Activated T-cell treated with anti-CD3 and anti-CD28 coated beads, Interleukin-2, amount 50 U/mL, for 4 hours (primary cell): ENCODE measurements at regions not wholly inside any gene's neighbourhood (a gene's known extent, or its start where the extent isn't known, plus 50 kb on each side); places are given as distances from the start of the nearest gene placed in this dataset.
A peak's percentile ranks its signal among the peaks of the same experiment; 100 is the strongest.
"Not testable (repeated sequence)": the region's sequence is repeated elsewhere in the genome, so short reads cannot be mapped to it uniquely, and the experiment has no call there.

Source experiments
- ATAC-seq, 2 donors: fragments of 200-7000 bp; cut with Tn5 transposase; one replicate each; pipeline ENCODE4 v1.10.0; 2021
- DNase-seq: peaks from one replicate; pipeline ENCODE4 v3.0.0-alpha.2; 2020
- H3K27me3 Mint-ChIP-seq: one replicate; pipeline ENCODE4 v1.8.0; 2021; ENCODE audit warnings: low read depth, mixed read lengths
- H3K36me3 Mint-ChIP-seq: one replicate; pipeline ENCODE4 v1.8.0; 2022; ENCODE audit warnings: mixed read lengths; ENCODE audit not compliant: insufficient read depth
- H3K4me1 Mint-ChIP-seq: one replicate; pipeline ENCODE4 v1.8.0; 2021; ENCODE audit warnings: low read depth, mixed read lengths
- H3K4me3 Mint-ChIP-seq: one replicate; pipeline ENCODE4 v1.8.0; 2021; ENCODE audit warnings: mild to moderate bottlenecking, moderate library complexity, mixed read lengths
- H3K9me3 Mint-ChIP-seq: one replicate; pipeline ENCODE4 v1.8.0; 2021; ENCODE audit warnings: mixed read lengths

DNA sequence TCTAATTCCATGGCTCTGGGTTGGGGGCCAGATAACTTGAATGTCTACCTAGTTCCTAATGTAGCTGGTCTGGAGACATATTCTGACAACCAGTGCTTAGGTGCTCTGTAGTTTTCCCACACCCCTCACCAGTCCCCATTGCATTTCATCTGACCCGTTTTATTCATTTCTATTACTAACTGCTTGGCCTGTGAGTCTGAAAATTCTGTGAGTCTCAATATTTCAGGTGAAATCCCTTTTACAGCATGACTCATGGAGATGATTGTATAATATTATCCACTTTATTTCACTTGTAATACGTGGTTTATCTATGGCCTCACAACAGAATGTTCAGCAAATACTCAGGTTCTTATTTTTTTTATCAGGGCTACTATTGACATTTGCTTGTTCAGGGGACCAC is 103.7 kb upstream of the UGP2 start:
- no peaks in the 10 kb centered on the region for H3K9me3 Mint-ChIP-seq
- H3K4me1 Mint-ChIP-seq, result no peaks in the 10 kb centered on the region
- H3K4me3 Mint-ChIP-seq, result no peak overlapping the region
- no peaks in the 10 kb centered on the region for H3K36me3 Mint-ChIP-seq
- H3K27me3 Mint-ChIP-seq, result peaks cover under 1% of the 10 kb centered on the region
- ATAC-seq (peak; percentile 18 to 23), DNase-seq (no peak)

DNA sequence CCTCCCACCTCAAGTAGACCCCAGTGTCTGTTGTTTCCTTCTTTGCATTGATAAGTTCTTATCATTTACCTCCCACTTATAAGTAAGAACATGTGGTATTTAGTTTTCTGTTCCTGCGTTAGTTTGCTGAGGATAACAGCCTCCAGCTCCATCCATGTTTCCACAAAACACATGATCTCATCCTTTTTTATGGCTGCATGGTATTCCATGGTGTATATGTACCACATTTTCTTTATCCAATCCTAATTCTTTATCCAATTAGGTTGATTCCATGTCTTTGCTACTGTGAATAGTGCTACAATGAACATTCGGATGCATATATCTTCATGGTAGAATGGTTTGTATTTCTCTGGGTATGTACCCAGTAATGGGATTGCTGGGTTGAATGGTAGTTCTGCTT is 102.5 kb upstream of the UGP2 start:
- not testable (repeated sequence) for H3K9me3 Mint-ChIP-seq, H3K4me1 Mint-ChIP-seq, H3K4me3 Mint-ChIP-seq, H3K36me3 Mint-ChIP-seq, ATAC-seq, DNase-seq, H3K27me3 Mint-ChIP-seq

DNA sequence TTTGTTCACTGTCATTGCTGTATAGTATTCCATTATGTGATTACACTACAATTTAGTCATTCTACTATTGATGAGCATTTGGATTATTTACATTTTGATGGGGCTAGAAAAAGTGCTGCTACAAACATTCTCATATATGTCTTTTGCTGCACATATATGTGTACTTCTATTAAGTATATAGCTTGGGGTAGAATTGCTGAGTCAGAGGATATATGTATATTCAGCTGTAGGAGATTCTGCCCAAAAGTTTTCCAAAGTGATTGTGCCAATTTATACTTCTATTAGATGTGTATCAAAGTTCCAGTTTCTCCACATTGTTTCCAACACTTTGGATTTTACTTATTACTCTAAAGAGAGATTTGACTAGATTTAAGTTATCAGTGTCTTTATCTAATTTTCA is 101.7 kb upstream of the UGP2 start:
- H3K4me3 Mint-ChIP-seq, result no peak overlapping the region
- no peaks in the 10 kb centered on the region for H3K9me3 Mint-ChIP-seq
- H3K27me3 Mint-ChIP-seq, result peaks cover 1% of the 10 kb centered on the region
- DNase-seq (no peak), ATAC-seq (no peak)
- H3K4me1 Mint-ChIP-seq, result no peaks in the 10 kb centered on the region
- H3K36me3 Mint-ChIP-seq, result no peaks in the 10 kb centered on the region

DNA sequence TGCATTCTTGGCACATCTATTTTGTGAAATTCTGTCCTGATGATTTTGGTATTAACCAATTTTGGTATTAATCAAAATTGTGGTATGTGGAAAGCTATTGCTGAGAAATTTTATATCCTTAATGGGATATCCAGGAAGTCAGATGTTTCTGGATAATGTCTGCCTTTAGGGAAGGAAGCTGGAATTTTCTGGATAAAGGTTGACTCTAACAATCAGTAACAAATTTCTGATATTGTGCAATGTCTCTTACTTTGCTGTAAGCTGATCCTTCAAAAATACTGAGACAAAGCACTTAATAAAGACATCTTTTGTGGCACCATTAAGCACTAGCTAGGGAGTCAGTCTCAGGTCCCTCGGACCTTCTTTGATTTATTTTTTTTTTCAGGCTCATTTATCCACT is 100.8 kb upstream of the UGP2 start:
- Mint-ChIP-seq H3K9me3 (no peaks in the 10 kb centered on the region), H3K36me3 (no peaks in the 10 kb centered on the region), H3K4me3 (no peak overlapping the region), H3K4me1 (no peaks in the 10 kb centered on the region), H3K27me3 (peaks cover 1% of the 10 kb centered on the region)
- no peak for ATAC-seq
- DNase-seq, result no peak

- H3K4me3 Mint-ChIP-seq, result no peak overlapping the region
- no peak for DNase-seq
- peaks cover 9% of the 10 kb centered on the region for H3K9me3 Mint-ChIP-seq
- peaks cover 1% of the 10 kb centered on the region for H3K27me3 Mint-ChIP-seq
- no peak for ATAC-seq
- H3K36me3 Mint-ChIP-seq, result no peaks in the 10 kb centered on the region
- H3K4me1 Mint-ChIP-seq, result no peaks in the 10 kb centered on the region
Observed at GRCh38 chr2:63741884-63742579, 99.7 kb upstream of the UGP2 start.

DNA sequence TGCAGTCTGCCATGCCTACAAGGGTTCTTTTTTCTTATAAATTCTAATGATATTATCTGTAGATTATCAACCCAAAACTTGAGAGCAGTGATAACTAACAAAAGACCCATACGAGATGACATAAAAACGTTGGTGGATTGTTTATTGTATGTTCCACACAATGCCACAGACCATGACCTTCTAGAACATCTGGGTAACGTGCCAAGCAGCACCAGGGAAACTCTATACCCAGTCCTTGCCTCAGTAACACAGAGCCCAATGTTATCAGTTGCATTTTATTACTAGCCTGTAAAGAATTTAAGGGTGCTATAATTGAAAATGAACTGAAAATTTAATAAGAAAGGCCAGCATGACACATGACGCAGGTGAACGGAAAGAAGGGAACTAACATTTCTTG is 99.1 kb upstream of the UGP2 start:
- ATAC-seq (no peak), DNase-seq (no peak)
- H3K4me1 Mint-ChIP-seq, result no peaks in the 10 kb centered on the region
- H3K36me3 Mint-ChIP-seq, result no peaks in the 10 kb centered on the region
- peaks cover 3% of the 10 kb centered on the region for H3K27me3 Mint-ChIP-seq
- no peak overlapping the region for H3K4me3 Mint-ChIP-seq
- H3K9me3 Mint-ChIP-seq, result peaks cover 13% of the 10 kb centered on the region

DNA sequence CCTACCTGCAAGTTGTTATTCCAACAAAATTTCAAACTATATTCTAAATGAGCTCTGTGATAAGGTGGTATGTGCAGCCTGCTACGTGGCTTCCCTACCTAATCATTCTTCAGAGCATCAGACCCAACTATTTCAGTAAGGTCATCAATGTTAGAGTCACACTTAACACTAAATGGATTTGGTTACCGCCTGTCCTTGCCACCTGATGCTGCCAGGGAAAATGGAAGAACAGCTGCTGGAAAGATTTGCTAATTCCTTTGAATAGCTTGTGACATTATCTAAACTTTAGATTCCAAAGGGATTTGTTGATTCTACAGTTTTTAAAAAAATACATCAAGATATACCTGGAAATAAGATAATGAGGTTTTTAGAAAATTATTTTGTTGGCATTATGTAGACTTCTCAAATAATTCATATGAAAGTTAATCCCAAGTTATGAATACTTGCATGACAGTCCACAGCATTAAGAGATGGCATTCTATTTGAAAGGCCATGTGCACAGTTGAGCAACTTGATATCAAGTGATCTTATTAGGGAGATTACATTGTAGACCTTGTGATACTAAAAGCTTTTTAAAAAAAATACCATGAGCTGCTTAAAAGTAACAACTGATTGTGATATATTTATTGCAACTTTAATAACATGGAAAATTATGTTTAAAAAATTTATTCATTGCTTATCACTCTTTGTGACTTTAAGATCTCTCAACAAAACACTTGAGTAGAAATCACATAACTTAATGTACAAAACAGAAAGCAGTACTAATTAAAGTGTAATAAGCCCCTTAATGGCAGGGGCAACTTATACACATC is 98.3 kb upstream of the UGP2 start:
- no peak for DNase-seq
- H3K4me1 Mint-ChIP-seq, result no peaks in the 10 kb centered on the region
- H3K9me3 Mint-ChIP-seq, result peaks cover 13% of the 10 kb centered on the region
- H3K27me3 Mint-ChIP-seq, result peaks cover 3% of the 10 kb centered on the region
- no peaks in the 10 kb centered on the region for H3K36me3 Mint-ChIP-seq
- H3K4me3 Mint-ChIP-seq, result no peak overlapping the region
- no peak for ATAC-seq

GRCh38 chr2:63743982-63744966 is 97.4 kb upstream of the UGP2 start:
- H3K4me1 Mint-ChIP-seq, result no peaks in the 10 kb centered on the region
- H3K9me3 Mint-ChIP-seq, result peaks cover 13% of the 10 kb centered on the region
- H3K36me3 Mint-ChIP-seq, result no peaks in the 10 kb centered on the region
- no peak for ATAC-seq
- no peak for DNase-seq
- H3K27me3 Mint-ChIP-seq, result peaks cover 3% of the 10 kb centered on the region
- H3K4me3 Mint-ChIP-seq, result no peak overlapping the region

DNA sequence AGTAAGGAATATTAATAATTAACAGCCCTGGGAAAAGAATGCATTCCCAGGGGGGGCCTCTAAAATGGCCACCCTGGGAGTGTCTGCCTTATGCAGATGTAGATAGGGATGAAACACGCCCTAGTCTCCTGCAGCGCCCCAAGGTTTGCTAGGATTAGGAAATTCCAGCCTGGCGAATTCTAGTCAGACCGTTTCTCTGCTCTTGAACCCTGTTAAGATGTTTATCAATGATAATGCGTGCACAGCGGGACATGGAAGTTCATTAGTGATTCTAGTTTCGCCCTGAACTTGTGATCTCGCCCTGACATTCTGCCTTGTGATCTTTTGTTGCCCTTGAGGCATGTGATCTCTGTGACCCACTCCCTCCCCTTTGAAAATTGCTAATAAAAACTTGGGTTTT is 95.1 kb upstream of the UGP2 start:
- not testable (repeated sequence) for ATAC-seq, H3K4me3 Mint-ChIP-seq, DNase-seq, H3K36me3 Mint-ChIP-seq, H3K27me3 Mint-ChIP-seq, H3K4me1 Mint-ChIP-seq
- peaks cover 13% of the 10 kb centered on the region for H3K9me3 Mint-ChIP-seq

DNA sequence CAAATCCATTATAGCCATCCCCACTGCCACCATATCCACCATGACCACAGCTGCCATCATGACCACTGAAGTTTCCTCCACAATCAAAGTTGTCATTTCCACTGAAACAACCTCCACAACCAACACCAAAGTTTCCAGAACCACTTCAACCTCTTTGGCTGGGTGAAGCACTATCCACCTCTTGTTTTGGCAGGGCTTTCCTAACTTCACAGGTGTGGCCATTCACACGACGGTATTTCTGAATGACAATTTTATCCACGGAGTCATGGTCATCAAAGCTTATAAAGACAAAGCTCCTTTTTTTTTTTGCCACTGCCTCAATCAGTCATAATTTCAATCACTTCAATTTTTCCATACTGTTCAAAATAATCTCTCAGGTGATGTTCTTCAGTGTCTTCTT is 89.8 kb upstream of the UGP2 start:
- Mint-ChIP-seq H3K4me3 (no peak overlapping the region), H3K36me3 (no peaks in the 10 kb centered on the region), H3K27me3 (peaks cover 16% of the 10 kb centered on the region), H3K9me3 (peaks cover 6% of the 10 kb centered on the region), H3K4me1 (no peaks in the 10 kb centered on the region)
- no peak for ATAC-seq
- DNase-seq, result no peak

DNA sequence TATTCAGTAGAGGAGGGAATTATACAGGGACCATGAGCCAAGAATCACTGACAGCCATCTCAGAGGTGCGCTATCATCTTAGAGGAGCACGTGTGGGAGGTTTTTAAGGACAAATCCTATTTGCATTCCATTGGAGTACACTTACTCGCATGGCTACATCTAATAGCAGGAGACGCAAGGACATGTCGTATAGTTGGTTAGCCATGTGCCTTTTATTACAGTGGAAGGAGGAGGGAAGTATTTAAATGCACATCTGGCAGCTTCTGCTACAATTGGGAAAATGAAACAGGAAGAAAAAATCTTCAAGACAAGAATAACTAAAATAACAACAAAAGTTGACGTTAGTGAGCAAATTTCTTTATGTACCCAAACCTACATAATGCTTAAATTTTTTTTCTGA is 86.5 kb upstream of the UGP2 start:
- Mint-ChIP-seq H3K9me3 (no peaks in the 10 kb centered on the region), H3K36me3 (no peaks in the 10 kb centered on the region), H3K27me3 (peaks cover 12% of the 10 kb centered on the region), H3K4me1 (no peaks in the 10 kb centered on the region), H3K4me3 (no peak overlapping the region)
- ATAC-seq, result no peak
- DNase-seq, result no peak

GRCh38 chr2:63755965-63756364 is 85.7 kb upstream of the UGP2 start:
- no peaks in the 10 kb centered on the region for H3K4me1 Mint-ChIP-seq
- peaks cover 12% of the 10 kb centered on the region for H3K27me3 Mint-ChIP-seq
- no peak for ATAC-seq
- H3K9me3 Mint-ChIP-seq, result no peaks in the 10 kb centered on the region
- no peak overlapping the region for H3K4me3 Mint-ChIP-seq
- no peaks in the 10 kb centered on the region for H3K36me3 Mint-ChIP-seq
- no peak for DNase-seq

DNA sequence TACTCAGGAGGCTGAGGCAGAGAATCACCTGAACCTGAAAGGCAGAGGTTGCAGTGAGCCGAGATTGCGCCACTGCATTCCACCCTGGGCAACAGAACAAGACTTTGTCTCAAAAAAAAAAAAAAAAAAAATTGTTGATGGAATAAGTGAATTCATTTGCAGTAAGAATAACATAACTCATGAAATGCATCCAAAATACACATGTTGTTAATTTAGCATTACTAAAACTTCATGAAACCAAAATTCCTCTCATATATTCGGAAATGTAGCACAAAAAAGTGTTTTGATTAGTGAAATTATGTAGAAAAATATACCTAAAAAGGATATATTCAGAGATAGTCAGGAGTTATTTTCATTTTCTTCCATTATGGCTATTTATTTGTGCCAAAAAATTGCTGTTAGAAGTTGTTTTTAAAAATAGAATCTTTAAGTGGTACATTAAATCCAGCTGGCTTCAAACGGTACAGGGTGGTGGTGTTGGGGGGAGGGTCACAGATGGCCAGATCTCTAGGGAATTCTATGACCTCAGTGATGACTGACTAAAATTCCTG is 78.2 kb upstream of the UGP2 start:
- ATAC-seq (no peak), DNase-seq (no peak)
- H3K9me3 Mint-ChIP-seq, result peaks cover 15% of the 10 kb centered on the region
- peaks cover 2% of the 10 kb centered on the region for H3K36me3 Mint-ChIP-seq
- H3K4me3 Mint-ChIP-seq, result no peak overlapping the region
- H3K4me1 Mint-ChIP-seq, result no peaks in the 10 kb centered on the region
- no peaks in the 10 kb centered on the region for H3K27me3 Mint-ChIP-seq

GRCh38 chr2:63764630-63765029 is 77.1 kb upstream of the UGP2 start:
- ATAC-seq, result no peak
- Mint-ChIP-seq H3K4me1 (no peaks in the 10 kb centered on the region), H3K27me3 (no peaks in the 10 kb centered on the region)

More at GRCh38 chr2:63764630-63765029, 77.1 kb upstream of the UGP2 start:
- Mint-ChIP-seq H3K36me3 (peaks cover 2% of the 10 kb centered on the region), H3K4me3 (no peak overlapping the region), H3K9me3 (peaks cover 17% of the 10 kb centered on the region)
- DNase-seq, result no peak
